GM21390 (cell line): ENCODE measurements at regions not wholly inside any gene's neighbourhood (a gene's known extent, or its start where the extent isn't known, plus 50 kb on each side); places are given as distances from the start of the nearest gene placed in this dataset.

Experiments
- ATAC-seq: cut with Tn5 transposase; IDR thresholded peaks from one replicate; pipeline ENCODE4 v1.9.1; 2021; ENCODE audit not compliant: unreplicated experiment

GRCh38 chr4:43341741-43342140 is 449.2 kb downstream of the GRXCR1 start:
- no peak for ATAC-seq

DNA sequence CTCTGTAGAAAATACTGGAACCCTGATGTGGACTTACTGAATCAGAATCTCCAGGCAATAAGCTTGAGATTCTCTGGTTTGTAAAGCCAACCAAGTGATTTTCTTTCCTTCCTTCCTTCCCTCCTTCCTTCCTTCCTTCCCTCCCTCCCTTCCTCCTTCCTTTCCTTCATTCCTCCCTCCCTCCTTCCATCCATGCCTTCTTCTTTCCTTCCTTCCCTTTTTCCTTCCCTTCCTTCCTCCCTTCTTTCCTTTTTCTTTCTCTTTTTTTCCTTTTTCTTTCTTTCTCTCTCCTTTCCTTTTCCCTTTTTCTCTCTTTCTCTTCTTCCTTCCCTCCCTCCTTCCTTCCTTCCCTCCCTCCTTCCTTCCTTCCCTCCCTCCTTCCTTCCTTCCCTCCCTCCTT is 450.8 kb downstream of the GRXCR1 start:
- no peak for ATAC-seq

GRCh38 chr4:43345323-43345925 is 452.9 kb downstream of the GRXCR1 start:
- no peak for ATAC-seq

GRCh38 chr4:43348591-43348990 is 456.1 kb downstream of the GRXCR1 start:
- no peak for ATAC-seq

DNA sequence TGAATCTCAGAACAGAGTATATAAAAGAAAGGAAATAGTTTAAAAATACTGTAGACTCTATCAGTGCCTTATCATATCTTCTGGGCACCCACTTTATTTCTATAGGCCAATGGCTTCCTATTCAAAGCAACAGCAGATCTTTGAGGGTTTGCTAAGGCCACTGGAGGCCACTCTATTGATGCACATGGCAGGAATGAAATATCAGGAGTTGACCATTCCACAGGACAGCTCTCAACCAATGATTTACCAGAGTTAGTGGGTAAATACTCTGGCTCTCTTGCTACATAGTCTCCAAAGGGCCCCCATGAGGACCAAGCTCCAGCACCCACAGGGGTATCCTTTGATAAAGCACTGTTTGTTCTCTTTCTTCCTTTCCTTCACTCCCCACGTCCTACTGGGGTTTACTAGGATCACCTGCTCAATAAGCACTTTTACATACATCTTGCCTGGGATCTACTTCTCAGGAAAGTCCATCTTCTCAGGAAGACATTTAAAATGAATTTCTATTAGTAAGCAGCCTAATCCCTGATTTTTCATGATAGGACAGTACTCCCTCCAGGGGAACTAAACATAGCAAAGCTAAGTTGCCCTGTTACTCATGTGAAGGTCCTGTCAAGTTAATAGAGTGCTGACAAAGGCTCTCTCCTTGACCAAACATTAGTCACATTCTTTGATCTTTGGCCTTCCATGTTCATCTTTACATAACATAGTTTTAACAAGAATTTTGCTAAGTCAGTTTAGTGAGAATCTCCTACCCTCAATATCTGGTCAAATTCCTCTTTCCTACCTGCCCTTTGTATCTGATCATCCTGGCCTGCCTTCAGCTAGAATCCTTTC is 459.7 kb downstream of the GRXCR1 start:
- no peak for ATAC-seq

GRCh38 chr4:43352859-43353258 is 460.3 kb downstream of the GRXCR1 start:
- no peak for ATAC-seq

GRCh38 chr4:43353552-43353951 is 461.0 kb downstream of the GRXCR1 start:
- no peak for ATAC-seq

DNA sequence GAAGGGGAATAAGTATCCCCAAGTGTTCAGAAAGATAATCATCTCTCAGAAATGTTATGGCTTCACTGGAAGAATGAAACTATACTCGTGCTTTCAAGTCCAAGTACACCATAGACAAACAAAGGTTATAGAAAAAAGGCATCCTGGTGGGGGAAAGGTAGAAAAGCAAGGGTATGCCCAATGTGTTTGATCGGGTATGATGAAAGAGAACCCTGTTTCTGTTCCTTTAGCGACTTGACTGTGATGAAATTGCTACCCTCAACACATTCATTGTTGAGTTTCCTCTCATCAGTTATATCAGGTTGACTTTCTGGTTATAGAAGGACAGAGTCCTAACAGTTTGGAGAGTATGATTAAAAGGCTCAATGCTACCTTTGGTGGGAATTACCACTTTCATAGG is 464.3 kb downstream of the GRXCR1 start:
- no peak for ATAC-seq

DNA sequence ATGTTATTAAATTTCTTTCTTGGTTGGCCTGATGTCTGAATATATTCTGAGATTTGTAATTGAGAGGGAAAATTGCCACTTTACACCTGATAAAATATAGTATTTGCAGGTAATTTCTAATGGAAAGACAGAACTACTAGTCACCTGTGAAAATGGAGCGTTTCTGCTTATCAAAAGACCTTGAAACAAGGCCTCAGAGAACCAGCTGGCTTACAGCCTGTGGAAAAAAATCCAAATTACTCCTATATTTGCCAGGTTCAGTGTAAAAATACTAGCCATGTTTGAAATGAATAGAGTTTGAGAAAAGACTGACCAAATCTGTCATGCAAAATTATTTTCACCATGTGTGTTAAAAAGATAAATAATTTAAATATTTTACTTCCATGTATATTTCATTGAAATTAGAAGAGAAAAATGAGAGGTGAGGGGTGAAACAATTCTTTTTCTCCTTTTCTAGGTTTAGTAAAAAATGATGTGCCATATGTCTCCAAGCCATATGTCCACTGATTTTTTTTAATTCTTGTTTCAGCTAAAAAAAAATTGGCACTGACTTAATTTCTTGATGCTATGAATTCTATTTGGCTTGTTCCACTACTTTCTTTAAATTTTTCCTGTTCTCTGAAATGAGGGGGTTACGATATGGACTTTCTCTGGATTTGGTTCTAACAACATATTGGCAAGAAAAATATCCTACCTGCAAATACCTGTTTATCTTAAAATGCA is 464.9 kb downstream of the GRXCR1 start:
- no peak for ATAC-seq

GRCh38 chr4:43360296-43360695 is 467.8 kb downstream of the GRXCR1 start:
- no peak for ATAC-seq

DNA sequence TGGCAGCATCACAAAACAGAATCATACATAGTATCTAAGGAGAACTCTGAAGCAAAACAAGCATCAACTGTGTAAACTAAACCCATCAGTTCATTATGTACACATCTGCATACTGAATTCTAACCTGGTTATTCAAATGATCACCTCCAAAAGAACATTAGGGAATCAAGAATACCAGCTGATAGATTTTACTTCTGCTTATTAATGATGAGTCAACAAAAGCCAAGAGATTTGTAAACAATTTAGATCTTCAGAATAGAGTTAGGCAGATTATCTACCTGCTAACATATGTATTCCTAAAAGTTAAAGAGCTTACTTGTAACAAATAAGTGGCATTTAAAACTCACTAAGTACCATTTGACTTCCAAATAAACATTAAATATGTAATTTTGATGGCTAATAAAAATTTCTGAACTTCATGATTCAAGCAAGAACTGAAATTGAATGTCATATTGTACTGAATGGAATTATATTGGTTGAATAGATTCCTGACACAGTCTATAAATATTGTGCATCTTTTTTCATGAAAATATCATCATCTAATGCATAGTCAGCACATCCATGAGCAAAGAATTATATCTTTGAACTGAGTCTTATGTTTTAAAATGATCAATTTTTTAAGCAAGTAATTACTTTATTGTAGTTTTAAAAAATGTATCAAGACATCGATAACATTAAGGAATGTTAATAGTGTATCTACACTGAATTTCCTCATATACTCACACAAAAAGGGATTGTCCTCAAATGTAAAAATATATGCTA is 470.5 kb downstream of the GRXCR1 start:
- ATAC-seq, result no peak

DNA sequence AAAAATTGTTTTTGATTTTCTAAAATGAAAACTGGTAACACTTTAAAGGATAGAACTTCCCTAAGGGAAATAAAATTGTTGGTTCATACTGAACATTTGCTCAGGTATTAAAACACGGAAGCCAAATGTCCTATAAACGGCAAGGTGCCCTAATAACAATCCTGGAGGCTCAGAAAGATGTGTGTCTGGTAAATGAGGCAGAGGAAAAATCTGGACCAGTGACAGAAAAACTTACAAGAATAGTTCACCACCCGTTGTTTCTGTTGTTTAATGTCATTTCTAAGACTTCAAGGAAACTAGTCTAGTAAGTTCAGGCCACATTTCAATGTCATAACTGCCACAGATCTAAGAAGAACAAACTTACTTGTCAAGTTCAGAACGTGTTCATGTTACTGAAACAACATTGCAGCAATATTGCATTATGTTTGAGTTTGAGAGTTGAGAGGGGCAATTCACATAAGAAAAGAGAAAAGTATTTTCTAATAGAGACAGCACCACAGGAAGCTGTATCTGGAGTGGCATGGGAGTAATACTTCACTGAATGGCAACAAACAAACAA is 476.6 kb downstream of the GRXCR1 start:
- ATAC-seq, result no peak

GRCh38 chr4:43373201-43373600 is 480.7 kb downstream of the GRXCR1 start:
- no peak for ATAC-seq

- ATAC-seq, result no peak
Observed at GRCh38 chr4:43374216-43374751, 481.8 kb downstream of the GRXCR1 start.

- ATAC-seq, result no peak
Observed at GRCh38 chr4:43379016-43379415, 486.5 kb downstream of the GRXCR1 start.

DNA sequence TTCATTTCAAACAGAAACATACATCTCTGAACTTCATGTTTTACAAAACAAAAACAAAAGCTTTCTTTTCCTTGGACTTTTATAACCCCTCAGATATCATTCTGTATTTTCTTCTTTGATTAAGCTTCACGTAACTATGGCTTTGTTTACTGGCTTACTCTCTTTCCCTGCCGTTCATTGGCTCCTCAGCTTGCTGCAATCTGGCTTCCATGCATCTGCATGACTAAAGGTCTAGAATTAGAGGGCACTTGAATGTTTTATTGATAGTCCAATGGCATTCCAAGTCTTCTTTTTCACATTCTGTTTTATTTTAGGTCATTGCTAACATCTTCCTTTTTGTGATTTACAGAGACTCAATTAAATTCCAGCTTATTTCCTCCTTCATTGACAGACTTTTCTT is 487.6 kb downstream of the GRXCR1 start:
- ATAC-seq, result no peak

GRCh38 chr4:43391069-43391468 is 498.6 kb downstream of the GRXCR1 start:
- ATAC-seq, result no peak

DNA sequence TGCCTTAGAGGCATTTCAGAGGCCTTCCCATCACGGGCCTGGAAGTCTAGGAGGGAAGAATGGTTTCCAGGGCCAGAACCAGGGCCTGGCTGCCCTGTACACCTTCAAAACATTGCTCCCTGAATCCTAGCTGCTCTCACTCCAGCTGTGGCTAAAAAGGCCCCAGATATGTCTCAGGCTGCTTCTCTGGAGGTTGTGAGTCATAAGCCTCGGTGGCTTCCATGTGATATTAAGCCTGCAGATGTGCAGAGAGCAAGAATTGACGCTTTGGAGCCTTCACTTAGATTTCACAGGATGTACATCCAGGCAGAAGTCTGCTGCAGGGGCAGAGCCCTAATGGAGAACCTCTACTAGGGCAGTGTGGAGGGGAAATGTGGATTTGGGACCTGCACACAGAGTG is 502.5 kb downstream of the GRXCR1 start:
- ATAC-seq, result no peak

GRCh38 chr4:43399726-43400125 is 507.2 kb downstream of the GRXCR1 start:
- no peak for ATAC-seq

DNA sequence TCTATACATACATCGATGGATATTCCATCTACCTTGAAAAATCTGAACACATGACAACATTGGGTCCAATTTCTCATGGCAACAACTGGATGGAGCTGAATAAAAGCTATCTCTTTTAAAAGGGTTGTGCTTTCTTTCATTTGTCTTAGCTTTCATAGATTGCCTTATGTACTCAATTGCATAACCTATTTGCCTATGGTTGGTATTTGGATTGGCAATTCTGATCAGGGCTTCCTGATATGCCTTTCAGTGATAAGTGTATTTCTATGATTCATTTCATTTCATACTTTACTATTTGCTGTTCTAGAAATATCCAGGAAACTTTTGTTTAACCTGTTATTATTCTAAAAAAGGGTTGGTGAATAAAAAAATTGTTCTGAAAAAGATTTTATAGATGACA is 509.9 kb downstream of the GRXCR1 start:
- no peak for ATAC-seq

- no peak for ATAC-seq
Observed at GRCh38 chr4:43410636-43411035, 518.1 kb downstream of the GRXCR1 start.
